NT2/D1 (cell line): ENCODE measurements at regions not wholly inside any gene's neighbourhood (a gene's known extent, or its start where the extent isn't known, plus 50 kb on each side); places are given as distances from the start of the nearest gene placed in this dataset.
"Not testable (repeated sequence)": the region's sequence is repeated elsewhere in the genome, so short reads cannot be mapped to it uniquely, and the experiment has no call there.

ENCODE experiments used
- DNase-seq: peaks from one replicate; pipeline ENCODE4 v3.0.0-alpha.2; 2011; ENCODE audit warnings: low read depth, low spot score
- H3K27me3 ChIP-seq: 2 replicates; pipeline ENCODE4 v1.6.0; 2011; ENCODE audit warnings: mild to moderate bottlenecking; ENCODE audit not compliant: insufficient read length, insufficient read depth
- H3K36me3 ChIP-seq: 2 replicates; pipeline ENCODE4 v1.6.1; 2011; ENCODE audit warnings: mild to moderate bottlenecking, low read length, mixed read lengths; ENCODE audit not compliant: insufficient read depth, insufficient read length
- H3K4me1 ChIP-seq: 2 replicates; pipeline ENCODE4 v1.5.1; 2011; ENCODE audit not compliant: insufficient read depth, insufficient read length
- H3K4me3 ChIP-seq: 2 replicates; pipeline ENCODE4 v1.5.1; 2011; ENCODE audit warnings: low read depth; ENCODE audit not compliant: insufficient read length
- H3K9ac ChIP-seq: 2 replicates; pipeline ENCODE4 v1.6.0; 2011; ENCODE audit warnings: low read depth; ENCODE audit not compliant: insufficient read length
- H3K9me3 ChIP-seq: 2 replicates; pipeline ENCODE4 v1.5.1; 2011; ENCODE audit warnings: mild to moderate bottlenecking, low read length; ENCODE audit not compliant: insufficient read depth
- SUZ12 ChIP-seq: IDR thresholded peaks from 2 replicates; pipeline ENCODE4 v1.6.1; 2011; ENCODE audit not compliant: insufficient read length, insufficient read depth; ENCODE audit errors: extremely low read depth
- YY1 ChIP-seq: IDR thresholded peaks from 2 replicates; pipeline ENCODE4 v1.6.1; 2011; ENCODE audit not compliant: insufficient read length, insufficient read depth
- ZNF274 ChIP-seq: IDR thresholded peaks from 2 replicates; pipeline ENCODE4 v1.6.1; 2011; ENCODE audit warnings: mild to moderate bottlenecking, low read depth, low read length

DNA sequence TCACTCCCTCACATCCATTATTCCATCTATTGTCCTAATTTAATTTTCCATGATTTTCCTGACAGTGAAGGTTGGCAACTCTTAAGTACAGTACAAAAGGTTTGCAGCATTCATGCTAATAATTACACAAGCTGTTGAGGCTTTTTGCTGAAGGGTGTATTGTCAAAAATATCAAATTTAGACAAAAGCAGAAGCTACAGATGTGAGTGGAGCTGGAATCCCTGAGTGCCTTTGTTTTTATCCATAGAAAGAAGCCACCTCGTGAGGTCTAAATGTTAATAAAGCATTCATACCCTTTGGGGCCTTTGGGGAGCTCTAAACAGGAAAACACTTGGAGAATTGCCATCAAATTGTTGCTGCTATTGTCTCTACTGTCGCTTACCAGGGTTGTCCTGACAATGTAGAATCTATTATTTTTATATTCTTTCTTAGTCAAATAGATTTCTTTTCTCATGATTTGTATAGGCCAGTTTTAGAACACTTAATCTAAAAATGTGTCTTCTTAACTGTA is 185.8 kb upstream of the ROBO1 start:
- H3K36me3 ChIP-seq, result no peaks in the 10 kb centered on the region
- TF ChIP-seq YY1 (no peak), ZNF274 (no peak), SUZ12 (no peak)
- no peaks in the 10 kb centered on the region for H3K4me1 ChIP-seq
- no peaks in the 10 kb centered on the region for H3K27me3 ChIP-seq
- no peak overlapping the region for H3K9ac ChIP-seq
- no peak for DNase-seq
- no peak overlapping the region for H3K4me3 ChIP-seq
- peaks cover 4% of the 10 kb centered on the region; the same call in 1 of the 2 replicates for H3K9me3 ChIP-seq

DNA sequence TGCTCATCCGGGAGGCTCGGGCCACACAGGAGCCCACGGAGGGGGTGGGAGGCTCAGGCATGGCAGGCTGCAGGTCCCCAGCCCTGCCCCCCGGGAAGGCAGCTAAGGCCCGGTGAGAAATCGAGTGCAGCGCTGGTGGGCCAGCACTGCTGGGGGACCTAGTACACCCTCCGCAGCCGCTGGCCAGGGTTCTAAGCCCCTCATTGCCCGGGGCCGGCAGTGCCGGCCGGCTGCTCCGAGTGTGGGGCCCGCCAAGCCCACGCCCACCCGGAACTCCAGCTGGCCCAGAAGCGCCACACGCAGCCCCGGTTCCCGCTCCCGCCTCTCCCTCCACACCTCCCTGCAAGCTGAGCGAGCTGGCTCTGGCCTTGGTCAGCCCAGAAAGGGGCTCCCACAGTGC is 183.6 kb upstream of the ROBO1 start:
- not testable (repeated sequence) for H3K27me3 ChIP-seq, H3K9me3 ChIP-seq, H3K4me3 ChIP-seq, DNase-seq, H3K4me1 ChIP-seq, H3K9ac ChIP-seq, H3K36me3 ChIP-seq

DNA sequence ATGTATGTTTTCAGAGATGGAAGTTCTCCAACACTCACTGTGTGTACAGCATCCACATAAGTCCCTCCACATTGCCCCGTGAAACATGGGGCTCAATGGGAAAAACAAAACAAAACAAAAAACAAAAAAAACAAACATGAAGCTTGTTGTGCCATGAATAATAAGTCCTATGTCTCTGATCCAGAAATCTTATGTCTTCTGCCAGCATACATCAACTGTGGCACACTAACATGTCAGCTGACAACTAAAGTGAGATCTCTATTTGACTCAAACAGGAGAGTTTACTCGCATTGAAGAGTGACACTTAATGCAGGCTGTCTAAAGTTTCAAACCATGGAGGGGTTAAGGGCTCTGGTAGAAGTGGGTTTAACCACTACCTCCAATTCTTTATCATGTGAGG is 180.2 kb upstream of the ROBO1 start:
- Histone ChIP-seq H3K36me3 (no peaks in the 10 kb centered on the region), H3K4me3 (no peak overlapping the region), H3K27me3 (no peaks in the 10 kb centered on the region), H3K9me3 (peaks cover 4% of the 10 kb centered on the region; the same call in 1 of the 2 replicates), H3K9ac (no peak overlapping the region), H3K4me1 (no peaks in the 10 kb centered on the region)
- no peak for DNase-seq
- TF ChIP-seq SUZ12, result no peak
- no peak for TF ChIP-seq ZNF274
- TF ChIP-seq YY1, result no peak

DNA sequence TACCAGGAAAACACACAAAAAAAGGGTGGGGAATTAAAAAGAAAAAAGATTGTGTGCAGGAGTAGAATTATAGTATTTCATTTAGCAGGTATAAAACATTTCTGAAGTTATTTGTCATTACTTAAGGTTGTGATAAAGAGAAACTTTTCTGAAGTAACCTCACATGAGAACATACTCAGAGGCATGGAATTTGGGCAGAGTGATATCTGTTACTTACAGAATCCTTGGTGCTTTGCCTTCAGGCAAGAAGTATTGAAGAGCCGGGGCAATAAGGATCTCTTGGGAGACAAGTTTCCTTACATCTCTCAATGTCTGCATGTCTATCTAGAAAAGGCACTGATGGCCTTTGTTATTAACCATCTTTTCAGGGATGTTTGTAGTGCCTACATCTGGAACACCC is 179.7 kb upstream of the ROBO1 start:
- TF ChIP-seq SUZ12 (no peak), ZNF274 (no peak), YY1 (no peak)
- no peaks in the 10 kb centered on the region for H3K36me3 ChIP-seq
- H3K9me3 ChIP-seq, result peaks cover 2% of the 10 kb centered on the region; the same call in 1 of the 2 replicates
- H3K9ac ChIP-seq, result no peak overlapping the region
- no peak overlapping the region for H3K4me3 ChIP-seq
- H3K27me3 ChIP-seq, result no peaks in the 10 kb centered on the region
- H3K4me1 ChIP-seq, result no peaks in the 10 kb centered on the region
- no peak for DNase-seq

DNA sequence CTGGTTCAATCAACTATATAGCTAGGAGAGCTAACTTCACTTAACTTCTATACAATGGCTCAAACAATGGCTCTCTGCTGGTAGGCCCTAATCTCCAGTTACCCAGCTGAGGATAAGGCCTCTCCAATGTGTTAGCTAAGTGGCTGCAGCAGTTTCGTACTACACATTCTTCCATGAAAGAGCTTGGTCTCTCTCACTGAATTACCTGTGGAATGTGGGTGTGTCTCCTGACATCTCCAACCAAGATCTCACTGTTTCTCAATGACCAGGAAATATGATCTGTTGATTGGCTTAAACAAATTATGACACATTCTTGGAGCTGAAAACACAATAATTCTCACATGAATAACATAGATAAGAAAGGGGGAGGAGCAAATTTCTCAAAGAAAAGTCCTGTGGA is 169.8 kb upstream of the ROBO1 start:
- H3K9ac ChIP-seq, result no peak overlapping the region
- H3K4me3 ChIP-seq, result no peak overlapping the region
- H3K36me3 ChIP-seq, result no peaks in the 10 kb centered on the region
- no peaks in the 10 kb centered on the region for H3K27me3 ChIP-seq
- peak; percentile 50 for DNase-seq
- no peaks in the 10 kb centered on the region for H3K4me1 ChIP-seq
- no peak for TF ChIP-seq YY1
- no peak for TF ChIP-seq SUZ12
- no peaks in the 10 kb centered on the region for H3K9me3 ChIP-seq

DNA sequence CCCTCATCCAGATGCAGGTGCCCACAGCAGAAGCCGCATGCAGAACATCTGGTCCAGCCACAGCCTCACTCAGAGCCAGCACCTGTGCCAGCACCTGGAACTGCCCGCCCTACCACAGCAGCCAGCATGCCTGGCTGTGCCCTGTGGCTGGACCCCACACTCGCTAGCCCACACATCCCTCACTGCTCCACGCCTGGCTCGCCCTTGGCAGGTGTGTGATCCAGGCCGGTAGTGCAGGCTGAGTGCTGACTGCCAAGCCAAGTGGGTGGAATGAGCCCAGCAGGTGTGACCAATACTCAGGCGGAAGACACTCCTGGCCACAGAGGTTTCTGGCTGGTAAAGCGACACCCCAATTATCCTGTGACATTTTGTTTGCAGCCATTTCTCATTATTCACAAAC is 162.4 kb upstream of the ROBO1 start:
- no peak overlapping the region for H3K9ac ChIP-seq
- TF ChIP-seq YY1, result no peak
- TF ChIP-seq SUZ12, result no peak
- TF ChIP-seq ZNF274, result no peak
- no peaks in the 10 kb centered on the region for H3K27me3 ChIP-seq
- no peak overlapping the region for H3K4me3 ChIP-seq
- H3K4me1 ChIP-seq, result no peaks in the 10 kb centered on the region
- no peaks in the 10 kb centered on the region for H3K9me3 ChIP-seq
- DNase-seq, result no peak
- H3K36me3 ChIP-seq, result no peaks in the 10 kb centered on the region

DNA sequence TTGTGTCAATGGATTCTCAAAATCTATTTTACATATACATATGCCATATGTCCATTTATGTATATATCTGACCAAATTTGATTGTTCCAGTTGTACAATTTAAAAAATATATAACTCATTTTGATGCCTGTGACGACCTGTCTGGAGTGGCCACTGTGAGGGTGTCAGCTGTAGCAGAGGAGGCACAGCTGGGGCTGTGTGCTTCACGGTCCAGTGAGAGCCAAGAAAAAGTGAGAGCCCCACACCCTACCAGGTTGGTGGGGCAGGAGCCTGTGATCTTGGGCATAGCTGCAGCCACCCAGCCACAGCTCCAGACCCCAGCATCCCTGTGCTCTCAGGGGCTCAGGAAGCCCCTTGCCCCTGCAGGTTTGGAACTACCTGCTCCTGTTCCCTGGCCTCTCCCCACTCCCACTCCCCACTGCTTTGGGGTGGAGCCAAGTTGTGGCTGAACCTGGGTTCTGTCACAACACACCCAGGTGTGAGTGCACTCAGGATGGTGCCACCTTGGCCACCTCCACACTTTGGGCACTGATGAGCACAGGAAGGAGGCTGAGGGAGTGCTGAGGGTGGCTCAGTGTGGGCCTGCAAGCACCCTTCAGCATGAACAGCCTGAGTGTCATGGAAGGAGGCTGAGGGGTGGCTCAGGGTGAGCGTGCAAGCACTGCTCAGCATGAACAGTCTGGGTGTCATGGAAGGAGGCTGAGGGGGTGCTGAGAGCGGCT is 161.1 kb upstream of the ROBO1 start:
- H3K36me3 ChIP-seq, result no peaks in the 10 kb centered on the region
- H3K4me1 ChIP-seq, result no peaks in the 10 kb centered on the region
- no peak overlapping the region for H3K9ac ChIP-seq
- no peak overlapping the region for H3K4me3 ChIP-seq
- no peak for DNase-seq
- no peaks in the 10 kb centered on the region for H3K27me3 ChIP-seq
- H3K9me3 ChIP-seq, result no peaks in the 10 kb centered on the region
- TF ChIP-seq SUZ12 (no peak), YY1 (no peak), ZNF274 (no peak)

DNA sequence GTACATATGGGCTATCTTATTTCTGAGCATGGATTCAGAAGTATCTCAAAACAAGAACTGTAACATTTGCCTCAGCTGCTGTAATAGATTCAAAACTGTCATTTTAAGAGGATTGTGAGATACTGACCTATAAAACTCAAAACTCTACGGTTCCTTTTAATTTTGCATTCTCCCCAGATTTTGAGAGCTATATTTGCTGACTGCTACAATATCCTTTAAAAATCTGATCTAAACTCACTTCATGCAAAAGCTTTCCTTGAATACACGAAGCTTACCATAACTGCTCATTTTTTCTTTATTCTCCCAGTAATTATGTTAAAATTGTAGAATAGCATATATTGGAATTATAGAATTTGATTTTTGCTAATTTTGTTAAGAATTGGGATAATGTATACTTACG is 158.7 kb upstream of the ROBO1 start:
- Histone ChIP-seq H3K27me3 (no peaks in the 10 kb centered on the region), H3K36me3 (no peaks in the 10 kb centered on the region), H3K4me3 (no peak overlapping the region), H3K9me3 (no peaks in the 10 kb centered on the region), H3K4me1 (no peaks in the 10 kb centered on the region), H3K9ac (no peak overlapping the region)
- TF ChIP-seq SUZ12 (no peak), ZNF274 (no peak), YY1 (no peak)
- DNase-seq, result no peak
